ENCODE measurements at regions not wholly inside any gene's neighbourhood (a gene's known extent, or its start where the extent isn't known, plus 50 kb on each side); places are given as distances from the start of the nearest gene placed in this dataset.

DNA sequence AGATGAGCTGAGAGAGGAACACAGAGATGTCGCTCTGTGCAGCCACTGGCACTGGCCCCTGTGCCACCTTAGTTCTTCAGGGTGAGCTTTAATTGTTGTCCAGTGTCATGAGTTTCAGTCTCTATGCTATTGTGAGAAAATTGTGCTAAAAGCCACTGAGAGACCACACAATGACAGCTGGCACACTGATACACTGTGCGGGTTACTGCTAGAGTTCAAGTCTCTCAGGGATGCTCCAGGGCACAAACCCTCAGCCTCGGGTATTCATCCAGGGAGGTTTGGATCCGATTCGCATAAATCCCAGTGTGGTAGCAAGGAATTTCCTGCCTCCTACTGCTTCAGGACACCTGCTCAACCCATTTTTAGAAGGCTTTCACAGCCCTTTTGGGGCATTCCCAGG is 68.1 kb upstream of the EDNRB start:
- DNase-seq = no peak

DNA sequence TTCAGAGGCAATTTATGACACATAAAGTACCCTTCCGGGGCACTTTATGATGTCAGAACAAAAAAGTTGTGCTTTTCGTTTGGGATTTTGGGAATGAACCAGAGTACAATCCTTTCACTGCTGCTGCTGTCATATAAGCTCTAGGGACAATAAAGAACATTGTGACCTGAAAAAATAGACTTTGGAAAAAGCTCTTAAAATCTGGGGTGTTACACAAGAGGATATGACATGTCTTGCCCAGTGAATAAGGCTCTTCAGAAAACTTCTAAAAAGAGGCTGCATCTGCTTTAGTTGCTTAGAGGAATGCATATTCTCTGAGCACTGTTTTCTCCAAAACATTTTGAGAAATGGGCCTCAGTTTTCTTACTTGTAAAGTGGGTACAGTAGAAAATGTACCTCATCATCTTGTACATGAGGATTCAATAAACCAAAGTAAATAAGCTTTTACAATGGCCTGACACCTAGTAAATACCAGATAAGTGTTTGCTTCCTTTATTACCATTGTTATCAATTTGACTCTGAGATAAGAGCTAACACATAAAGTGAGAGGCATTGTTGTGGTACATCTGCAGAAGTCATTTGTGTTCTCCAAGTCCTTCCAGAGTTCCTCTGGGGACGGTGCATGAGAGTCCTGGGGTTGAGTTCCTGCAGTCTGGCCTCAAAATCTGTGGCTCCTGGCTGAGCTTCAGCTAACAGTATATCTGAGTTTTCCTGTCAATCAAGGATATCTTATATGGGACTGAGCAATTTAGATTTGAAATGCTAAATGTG is 67.4 kb upstream of the EDNRB start:
- no peak for DNase-seq

DNA sequence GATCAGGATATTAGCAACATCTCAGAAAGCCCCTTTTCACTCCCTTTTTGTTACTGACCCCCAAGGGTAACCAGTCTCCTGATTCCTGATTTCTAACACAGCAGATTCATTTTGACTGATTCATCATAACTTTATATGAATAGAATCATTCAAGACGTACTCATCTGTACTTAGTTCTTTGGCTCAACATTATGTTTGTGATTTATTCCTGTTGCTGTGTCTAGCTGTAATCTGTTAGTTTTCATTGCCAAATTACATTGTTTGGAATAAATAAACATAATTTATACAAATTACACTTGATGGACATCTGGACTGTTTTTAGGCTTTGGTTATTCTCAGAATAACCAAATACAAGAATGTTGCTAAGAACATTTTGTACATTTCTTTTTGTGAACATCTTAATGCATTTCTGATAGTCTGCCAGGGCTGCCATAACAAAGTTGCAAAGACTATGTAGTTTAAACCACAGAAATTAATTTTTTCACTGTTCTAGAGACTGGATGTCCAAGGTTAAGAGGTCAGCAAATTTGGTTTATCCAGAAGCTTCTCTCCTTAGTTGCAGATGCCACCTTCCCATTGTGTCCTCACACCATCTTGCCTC is 62.8 kb upstream of the EDNRB start:
- no peak for DNase-seq

DNA sequence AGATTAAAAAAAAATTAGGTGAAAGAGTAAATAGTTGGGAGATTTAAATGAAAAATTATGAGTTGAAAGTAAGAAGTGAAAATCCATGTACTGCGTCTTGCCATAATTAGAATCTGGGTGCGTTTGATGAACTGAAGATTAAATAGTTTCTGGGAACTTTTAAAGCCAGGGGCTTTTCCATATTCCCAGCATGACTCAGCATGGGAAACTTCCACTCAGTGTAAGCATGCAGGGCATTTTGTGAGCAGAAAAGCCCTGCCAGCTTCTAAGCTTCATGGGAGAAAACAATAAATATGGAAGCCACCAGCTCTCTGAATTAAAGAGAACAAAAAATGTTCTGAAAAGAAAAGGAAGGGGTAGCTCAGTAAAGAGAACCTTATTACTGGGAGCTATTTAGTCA is 62.0 kb upstream of the EDNRB start:
- DNase-seq = no peak

DNA sequence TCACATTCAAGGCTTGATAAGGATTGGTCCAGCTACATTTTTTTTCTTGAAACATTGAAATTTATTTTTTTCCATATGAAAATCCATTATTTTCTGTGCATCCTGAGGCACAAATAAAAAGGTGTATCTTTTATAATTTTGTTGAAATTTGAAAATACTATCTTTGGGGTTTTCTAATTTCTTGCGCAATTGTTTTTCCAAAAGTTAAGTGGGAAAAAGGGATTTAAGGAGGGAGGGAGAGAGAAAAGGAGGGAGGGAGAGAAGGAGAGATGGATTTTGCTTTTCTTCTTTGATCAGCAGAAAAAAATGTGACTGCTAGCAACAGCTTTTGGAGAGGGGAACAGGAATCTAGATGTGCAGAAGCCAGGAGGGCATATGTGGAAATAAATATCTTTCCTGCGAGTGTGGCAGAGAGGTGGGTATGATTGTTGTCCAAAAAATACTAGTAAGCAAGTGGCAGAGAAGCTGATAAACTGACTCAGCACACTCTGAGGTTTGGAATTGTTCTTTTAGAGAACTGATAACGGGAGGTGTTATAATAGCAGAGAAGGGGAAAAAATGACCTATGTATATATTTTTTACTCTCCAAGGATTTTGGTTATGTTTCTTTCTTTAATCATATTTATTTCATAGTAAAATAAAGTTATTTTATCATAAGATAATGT is 61.2 kb upstream of the EDNRB start:
- no peak for DNase-seq

DNA sequence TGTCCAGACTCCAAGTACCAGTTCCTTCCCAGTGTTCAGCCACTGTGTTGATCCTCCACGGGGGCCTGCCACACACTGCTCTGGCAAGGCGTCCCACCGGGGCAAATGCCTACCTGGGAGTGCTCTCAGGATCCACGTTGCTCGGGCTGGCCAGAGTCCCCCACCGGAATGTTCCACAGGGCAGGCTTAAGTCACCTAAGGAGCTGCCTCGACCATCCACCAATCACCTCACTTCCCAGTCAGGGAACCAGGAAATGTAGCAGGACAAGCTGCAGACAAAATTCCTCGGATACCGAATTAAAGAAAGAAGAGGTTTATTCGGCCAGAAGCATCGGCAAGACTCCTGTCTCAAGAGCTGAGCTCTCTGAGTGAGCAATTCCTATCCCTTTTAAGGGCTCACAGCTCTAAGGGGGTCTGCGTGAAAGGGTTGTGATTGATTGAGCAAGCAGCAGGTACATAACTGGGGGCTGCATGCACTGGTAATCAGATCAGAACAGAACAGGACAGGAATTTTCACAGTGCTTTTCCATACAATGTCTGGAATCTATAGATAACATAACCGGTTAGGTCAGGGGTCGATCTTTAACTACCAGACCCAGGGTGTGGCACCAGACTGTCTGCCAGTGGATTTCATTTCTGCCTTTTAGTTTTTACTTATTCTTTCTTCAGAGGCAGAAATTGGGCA is 56.9 kb upstream of the EDNRB start:
- DNase-seq = no peak

DNA sequence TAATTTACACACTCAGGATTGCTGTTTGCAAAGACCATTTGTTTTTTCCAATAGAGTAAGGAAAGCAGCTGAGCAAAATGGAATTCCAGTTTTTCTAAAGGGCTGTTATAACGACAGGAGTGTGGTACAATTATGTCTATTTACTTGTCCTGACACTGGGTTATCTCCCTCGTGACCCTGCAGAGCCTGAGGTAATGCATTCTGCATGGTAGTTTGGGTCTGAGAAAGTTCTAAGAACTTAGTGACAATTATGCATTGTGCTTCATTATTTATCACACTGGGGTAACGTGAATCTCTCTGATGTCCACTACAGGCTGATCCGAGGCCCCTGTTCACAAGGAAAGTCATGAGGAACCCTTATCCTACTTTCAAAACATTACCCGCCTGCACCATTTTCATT is 50.7 kb upstream of the EDNRB start:
- no peak for DNase-seq
